ENCODE measurements at regions not wholly inside any gene's neighbourhood (a gene's known extent, or its start where the extent isn't known, plus 50 kb on each side); places are given as distances from the start of the nearest gene placed in this dataset.

GRCh38 chr18:4587204-4587603 lies 132.1 kb upstream of the DLGAP1 start:
- Histone ChIP-seq H3K36me3 (ENCODE audit: control insufficient read depth, insufficient read depth, low read length) (no peaks in the 10 kb centered on the region), H3K27me3 (ENCODE audit: control insufficient read depth, insufficient read depth, low read length) (no peaks in the 10 kb centered on the region), H3K4me3 (ENCODE audit: low read depth, low read length) (no peak overlapping the region)
- peak; percentile 6 for DNase-seq (ENCODE audit: low read depth)
- no peak for FAIRE-seq
- TF ChIP-seq CTCF (IDR thresholded peaks at IDR 0.05; ENCODE audit: insufficient read depth, low read length, severe bottlenecking): no peak

- H3K27me3 ChIP-seq (ENCODE audit: control insufficient read depth, insufficient read depth, low read length): no peaks in the 10 kb centered on the region
- DNase-seq (ENCODE audit: low read depth) (no peak), FAIRE-seq (no peak)
- TF ChIP-seq CTCF (IDR thresholded peaks at IDR 0.05; ENCODE audit: insufficient read depth, low read length, severe bottlenecking): no peak
- no peaks in the 10 kb centered on the region for H3K36me3 ChIP-seq (ENCODE audit: control insufficient read depth, insufficient read depth, low read length)
- no peak overlapping the region for H3K4me3 ChIP-seq (ENCODE audit: low read depth, low read length)
Measured at GRCh38 chr18:4586731-4587130, 131.6 kb upstream of the DLGAP1 start.

- Histone ChIP-seq H3K27me3 (ENCODE audit: control insufficient read depth, insufficient read depth, low read length) (no peaks in the 10 kb centered on the region), H3K36me3 (ENCODE audit: control insufficient read depth, insufficient read depth, low read length) (no peaks in the 10 kb centered on the region), H3K4me3 (ENCODE audit: low read depth, low read length) (no peak overlapping the region)
- DNase-seq (ENCODE audit: low read depth) (no peak), FAIRE-seq (no peak)
- TF ChIP-seq CTCF (IDR thresholded peaks at IDR 0.05; ENCODE audit: insufficient read depth, low read length, severe bottlenecking): no peak
Measured at GRCh38 chr18:4582431-4583335, 127.6 kb upstream of the DLGAP1 start.

GRCh38 chr18:4581966-4582365 lies 126.9 kb upstream of the DLGAP1 start:
- Histone ChIP-seq H3K4me3 (ENCODE audit: low read depth, low read length) (no peak overlapping the region), H3K36me3 (ENCODE audit: control insufficient read depth, insufficient read depth, low read length) (no peaks in the 10 kb centered on the region), H3K27me3 (ENCODE audit: control insufficient read depth, insufficient read depth, low read length) (no peaks in the 10 kb centered on the region)
- no peak for TF ChIP-seq CTCF (IDR thresholded peaks at IDR 0.05; ENCODE audit: insufficient read depth, low read length, severe bottlenecking)
- no peak for DNase-seq (ENCODE audit: low read depth)
- no peak for FAIRE-seq

GRCh38 chr18:4578449-4578848 lies 123.3 kb upstream of the DLGAP1 start:
- Histone ChIP-seq H3K27me3 (ENCODE audit: control insufficient read depth, insufficient read depth, low read length) (no peaks in the 10 kb centered on the region), H3K4me3 (ENCODE audit: low read depth, low read length) (no peak overlapping the region), H3K36me3 (ENCODE audit: control insufficient read depth, insufficient read depth, low read length) (no peaks in the 10 kb centered on the region)
- FAIRE-seq (peak; percentile 64), DNase-seq (ENCODE audit: low read depth) (no peak)
- TF ChIP-seq CTCF (IDR thresholded peaks at IDR 0.05; ENCODE audit: insufficient read depth, low read length, severe bottlenecking): no peak
